ENCODE measurements at regions not wholly inside any gene's neighbourhood (a gene's known extent, or its start where the extent isn't known, plus 50 kb on each side); places are given as distances from the start of the nearest gene placed in this dataset.
A peak's percentile ranks its signal among the peaks of the same experiment; 100 is the strongest.

- Histone ChIP-seq H3K9ac (ENCODE audit: low read depth, low read length) (no peak overlapping the region), H3K4me3 (ENCODE audit: low read depth, low read length) (peak overlapping the region; percentile 30), H3K27me3 (ENCODE audit: control insufficient read depth, insufficient read depth, low read length) (no peaks in the 10 kb centered on the region), H3K9me3 (ENCODE audit: control insufficient read depth, insufficient read depth, low read length) (no peaks in the 10 kb centered on the region), H3K4me1 (ENCODE audit: control insufficient read depth, insufficient read depth, low read length) (peaks cover 12% of the 10 kb centered on the region), H3K36me3 (ENCODE audit: control insufficient read depth, insufficient read depth, low read length) (no peaks in the 10 kb centered on the region)
Observed at GRCh38 chrX:39730662-39731329, 367.0 kb downstream of the BCOR start.

- H3K9ac ChIP-seq (ENCODE audit: low read depth, low read length) = no peak overlapping the region
- peaks cover 12% of the 10 kb centered on the region for H3K4me1 ChIP-seq (ENCODE audit: control insufficient read depth, insufficient read depth, low read length)
Observed at GRCh38 chrX:39731330-39731667, 366.5 kb downstream of the BCOR start.

GRCh38 chrX:39731735-39732134 lies 366.0 kb downstream of the BCOR start:
- no peaks in the 10 kb centered on the region for H3K9me3 ChIP-seq (ENCODE audit: control insufficient read depth, insufficient read depth, low read length)

More at GRCh38 chrX:39731330-39731667, 366.5 kb downstream of the BCOR start:
- Histone ChIP-seq H3K4me3 (ENCODE audit: low read depth, low read length) (no peak overlapping the region), H3K9me3 (ENCODE audit: control insufficient read depth, insufficient read depth, low read length) (no peaks in the 10 kb centered on the region), H3K27me3 (ENCODE audit: control insufficient read depth, insufficient read depth, low read length) (no peaks in the 10 kb centered on the region), H3K36me3 (ENCODE audit: control insufficient read depth, insufficient read depth, low read length) (no peaks in the 10 kb centered on the region)

GRCh38 chrX:39733745-39734144 lies 364.0 kb downstream of the BCOR start:
- H3K9me3 ChIP-seq (ENCODE audit: control insufficient read depth, insufficient read depth, low read length) = no peaks in the 10 kb centered on the region
- H3K9ac ChIP-seq (ENCODE audit: low read depth, low read length) = no peak overlapping the region
- no peaks in the 10 kb centered on the region for H3K36me3 ChIP-seq (ENCODE audit: control insufficient read depth, insufficient read depth, low read length)
- no peaks in the 10 kb centered on the region for H3K27me3 ChIP-seq (ENCODE audit: control insufficient read depth, insufficient read depth, low read length)
- H3K4me1 ChIP-seq (ENCODE audit: control insufficient read depth, insufficient read depth, low read length) = peaks cover 12% of the 10 kb centered on the region
- no peak overlapping the region for H3K4me3 ChIP-seq (ENCODE audit: low read depth, low read length)

More at GRCh38 chrX:39731735-39732134, 366.0 kb downstream of the BCOR start:
- no peak overlapping the region for H3K4me3 ChIP-seq (ENCODE audit: low read depth, low read length)
- H3K27me3 ChIP-seq (ENCODE audit: control insufficient read depth, insufficient read depth, low read length) = no peaks in the 10 kb centered on the region
- no peaks in the 10 kb centered on the region for H3K36me3 ChIP-seq (ENCODE audit: control insufficient read depth, insufficient read depth, low read length)
- H3K9ac ChIP-seq (ENCODE audit: low read depth, low read length) = no peak overlapping the region
- peaks cover 12% of the 10 kb centered on the region for H3K4me1 ChIP-seq (ENCODE audit: control insufficient read depth, insufficient read depth, low read length)

GRCh38 chrX:39734174-39734776 lies 363.5 kb downstream of the BCOR start:
- Histone ChIP-seq H3K9ac (ENCODE audit: low read depth, low read length) (no peak overlapping the region), H3K27me3 (ENCODE audit: control insufficient read depth, insufficient read depth, low read length) (no peaks in the 10 kb centered on the region), H3K4me3 (ENCODE audit: low read depth, low read length) (no peak overlapping the region), H3K9me3 (ENCODE audit: control insufficient read depth, insufficient read depth, low read length) (no peaks in the 10 kb centered on the region), H3K36me3 (ENCODE audit: control insufficient read depth, insufficient read depth, low read length) (no peaks in the 10 kb centered on the region), H3K4me1 (ENCODE audit: control insufficient read depth, insufficient read depth, low read length) (peaks cover 12% of the 10 kb centered on the region)

GRCh38 chrX:39736216-39737211 lies 361.2 kb downstream of the BCOR start:
- Histone ChIP-seq H3K36me3 (ENCODE audit: control insufficient read depth, insufficient read depth, low read length) (no peaks in the 10 kb centered on the region), H3K9ac (ENCODE audit: low read depth, low read length) (no peak overlapping the region), H3K27me3 (ENCODE audit: control insufficient read depth, insufficient read depth, low read length) (no peaks in the 10 kb centered on the region), H3K4me3 (ENCODE audit: low read depth, low read length) (no peak overlapping the region), H3K4me1 (ENCODE audit: control insufficient read depth, insufficient read depth, low read length) (peaks cover 2% of the 10 kb centered on the region), H3K9me3 (ENCODE audit: control insufficient read depth, insufficient read depth, low read length) (no peaks in the 10 kb centered on the region)

- Histone ChIP-seq H3K36me3 (ENCODE audit: control insufficient read depth, insufficient read depth, low read length) (no peaks in the 10 kb centered on the region), H3K4me3 (ENCODE audit: low read depth, low read length) (no peak overlapping the region), H3K9ac (ENCODE audit: low read depth, low read length) (no peak overlapping the region), H3K27me3 (ENCODE audit: control insufficient read depth, insufficient read depth, low read length) (no peaks in the 10 kb centered on the region), H3K4me1 (ENCODE audit: control insufficient read depth, insufficient read depth, low read length) (no peaks in the 10 kb centered on the region), H3K9me3 (ENCODE audit: control insufficient read depth, insufficient read depth, low read length) (no peaks in the 10 kb centered on the region)
Observed at GRCh38 chrX:39739585-39739984, 358.2 kb downstream of the BCOR start.

GRCh38 chrX:39740078-39740477 lies 357.7 kb downstream of the BCOR start:
- H3K27me3 ChIP-seq (ENCODE audit: control insufficient read depth, insufficient read depth, low read length) = no peaks in the 10 kb centered on the region
- H3K9ac ChIP-seq (ENCODE audit: low read depth, low read length) = no peak overlapping the region
- no peak overlapping the region for H3K4me3 ChIP-seq (ENCODE audit: low read depth, low read length)
- H3K4me1 ChIP-seq (ENCODE audit: control insufficient read depth, insufficient read depth, low read length) = no peaks in the 10 kb centered on the region
- no peaks in the 10 kb centered on the region for H3K36me3 ChIP-seq (ENCODE audit: control insufficient read depth, insufficient read depth, low read length)
- no peaks in the 10 kb centered on the region for H3K9me3 ChIP-seq (ENCODE audit: control insufficient read depth, insufficient read depth, low read length)

- H3K9me3 ChIP-seq (ENCODE audit: control insufficient read depth, insufficient read depth, low read length) = no peaks in the 10 kb centered on the region
Observed at GRCh38 chrX:39741904-39742303, 355.9 kb downstream of the BCOR start.

GRCh38 chrX:39745818-39746217 lies 351.9 kb downstream of the BCOR start:
- H3K4me3 ChIP-seq (ENCODE audit: low read depth, low read length) = no peak overlapping the region
- H3K9me3 ChIP-seq (ENCODE audit: control insufficient read depth, insufficient read depth, low read length) = no peaks in the 10 kb centered on the region
- H3K36me3 ChIP-seq (ENCODE audit: control insufficient read depth, insufficient read depth, low read length) = no peaks in the 10 kb centered on the region
- H3K27me3 ChIP-seq (ENCODE audit: control insufficient read depth, insufficient read depth, low read length) = no peaks in the 10 kb centered on the region
- H3K4me1 ChIP-seq (ENCODE audit: control insufficient read depth, insufficient read depth, low read length) = no peaks in the 10 kb centered on the region
- H3K9ac ChIP-seq (ENCODE audit: low read depth, low read length) = no peak overlapping the region

More at GRCh38 chrX:39741904-39742303, 355.9 kb downstream of the BCOR start:
- no peaks in the 10 kb centered on the region for H3K36me3 ChIP-seq (ENCODE audit: control insufficient read depth, insufficient read depth, low read length)
- H3K4me1 ChIP-seq (ENCODE audit: control insufficient read depth, insufficient read depth, low read length) = no peaks in the 10 kb centered on the region
- H3K9ac ChIP-seq (ENCODE audit: low read depth, low read length) = no peak overlapping the region
- H3K27me3 ChIP-seq (ENCODE audit: control insufficient read depth, insufficient read depth, low read length) = no peaks in the 10 kb centered on the region
- no peak overlapping the region for H3K4me3 ChIP-seq (ENCODE audit: low read depth, low read length)

GRCh38 chrX:39749135-39749534 lies 348.6 kb downstream of the BCOR start:
- Histone ChIP-seq H3K9me3 (ENCODE audit: control insufficient read depth, insufficient read depth, low read length) (no peaks in the 10 kb centered on the region), H3K9ac (ENCODE audit: low read depth, low read length) (no peak overlapping the region), H3K27me3 (ENCODE audit: control insufficient read depth, insufficient read depth, low read length) (no peaks in the 10 kb centered on the region), H3K4me3 (ENCODE audit: low read depth, low read length) (no peak overlapping the region), H3K36me3 (ENCODE audit: control insufficient read depth, insufficient read depth, low read length) (no peaks in the 10 kb centered on the region), H3K4me1 (ENCODE audit: control insufficient read depth, insufficient read depth, low read length) (peaks cover 2% of the 10 kb centered on the region)
